GM19351 (cell line): ENCODE measurements at regions not wholly inside any gene's neighbourhood (a gene's known extent, or its start where the extent isn't known, plus 50 kb on each side); places are given as distances from the start of the nearest gene placed in this dataset.

ENCODE experiments used
- ATAC-seq: cut with Tn5 transposase; IDR thresholded peaks from one replicate; pipeline ENCODE4 v1.9.1; 2021; ENCODE audit warnings: mild to moderate bottlenecking, moderate library complexity; ENCODE audit not compliant: unreplicated experiment

GRCh38 chr15:70475921-70476320 lies 287.4 kb downstream of the UACA start:
- ATAC-seq, result no peak

- ATAC-seq, result no peak
Measured at GRCh38 chr15:70475407-70475781, 288.0 kb downstream of the UACA start.

DNA sequence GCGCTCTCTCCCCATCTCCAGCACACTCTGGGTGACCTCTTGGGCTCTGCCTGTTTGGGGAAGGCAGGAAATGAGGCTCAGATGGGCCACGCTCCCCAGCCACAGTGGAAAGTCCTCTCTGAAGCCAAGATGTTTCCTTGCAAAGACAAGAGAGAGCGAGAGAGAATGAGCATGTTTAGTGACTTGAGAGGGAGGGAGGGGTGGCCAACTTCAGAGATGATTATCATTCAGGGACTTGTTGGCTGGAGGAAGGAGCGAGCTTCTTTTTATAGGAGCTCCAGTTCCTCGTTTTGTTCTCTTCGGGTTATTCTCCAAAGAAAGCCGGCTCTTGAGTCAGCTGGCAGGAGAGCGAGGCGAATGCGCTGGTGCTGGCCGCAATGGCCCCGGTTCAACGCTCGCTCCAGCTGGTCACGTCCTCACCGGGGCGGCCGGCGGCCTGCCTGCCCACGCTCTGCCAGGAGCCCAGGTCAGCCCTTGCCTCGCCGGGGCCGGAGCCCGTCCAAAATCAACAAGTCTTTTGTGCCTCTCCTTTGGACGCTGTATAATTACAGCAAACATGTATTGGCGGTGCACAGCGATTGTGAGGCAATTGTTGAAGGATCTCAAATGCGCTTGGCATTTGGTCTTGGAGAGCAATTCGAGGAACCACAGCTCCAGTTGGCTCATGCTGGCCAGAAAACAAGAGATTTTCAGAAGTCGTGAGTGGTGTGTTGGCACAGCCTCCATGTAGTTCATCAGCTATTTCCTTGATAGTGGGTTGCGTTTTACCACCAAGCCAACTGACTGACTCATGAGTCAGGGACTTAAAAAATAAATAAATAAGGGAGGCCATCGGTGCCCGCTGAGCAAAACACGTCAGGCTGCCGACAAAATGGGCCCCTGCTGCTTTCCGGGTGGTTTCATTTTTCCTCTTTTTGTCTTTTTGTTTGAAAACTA lies 288.6 kb downstream of the UACA start:
- no peak for ATAC-seq

GRCh38 chr15:70473581-70474370 lies 289.6 kb downstream of the UACA start:
- ATAC-seq, result no peak

DNA sequence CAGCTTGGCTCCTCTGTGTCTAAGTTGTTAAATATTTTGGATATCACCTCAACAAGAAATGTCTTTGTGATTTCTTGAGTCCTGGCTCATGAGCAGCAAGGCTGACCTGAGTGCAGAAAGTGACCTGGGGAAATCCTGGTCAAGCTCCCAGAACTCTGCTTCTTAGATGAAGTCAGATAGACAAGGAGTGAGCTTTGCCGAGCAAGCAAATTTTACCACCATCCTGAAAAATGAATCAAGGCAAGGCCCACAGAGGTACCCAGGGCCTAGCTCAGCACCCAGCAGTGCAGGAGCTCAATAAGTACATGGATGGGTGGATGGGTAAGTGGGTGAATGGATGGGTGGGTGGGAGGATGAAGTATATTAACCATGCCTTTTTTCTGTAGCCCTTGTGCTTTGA lies 291.8 kb downstream of the UACA start:
- ATAC-seq, result no peak

DNA sequence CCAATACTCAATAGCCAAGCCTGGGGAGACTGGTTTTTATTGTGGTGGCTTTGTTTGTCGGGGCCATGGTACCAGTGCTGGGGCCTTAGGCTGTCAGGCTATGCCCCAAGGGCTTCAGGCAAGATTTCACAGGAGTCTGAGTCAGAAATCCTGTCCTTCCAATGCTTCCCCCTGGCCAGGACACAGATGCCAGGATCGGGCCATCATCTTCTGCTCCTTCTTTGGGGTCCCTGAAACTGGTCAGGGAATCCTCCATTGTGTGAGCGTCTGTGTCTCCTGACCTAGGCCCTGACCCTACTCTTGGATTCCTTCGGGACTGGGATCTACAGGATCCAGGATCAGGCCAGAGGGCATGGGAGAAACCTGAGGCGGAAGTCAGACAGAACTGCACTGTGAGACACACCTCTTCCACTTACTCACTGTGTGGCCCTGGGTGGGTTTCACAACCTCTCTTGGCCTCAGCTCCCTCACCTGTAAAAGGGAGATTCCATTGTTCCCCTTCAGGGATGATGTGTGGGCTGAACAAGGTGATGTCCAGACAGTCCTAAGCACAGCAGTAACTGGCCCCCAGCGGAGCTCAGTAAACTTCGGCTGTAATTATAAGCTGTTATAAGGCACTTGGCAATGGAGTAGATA lies 292.7 kb downstream of the UACA start:
- no peak for ATAC-seq

- ATAC-seq, result no peak
Measured at GRCh38 chr15:70469651-70470555, 293.5 kb downstream of the UACA start.

GRCh38 chr15:70469182-70469581 lies 294.2 kb downstream of the UACA start:
- ATAC-seq, result no peak

DNA sequence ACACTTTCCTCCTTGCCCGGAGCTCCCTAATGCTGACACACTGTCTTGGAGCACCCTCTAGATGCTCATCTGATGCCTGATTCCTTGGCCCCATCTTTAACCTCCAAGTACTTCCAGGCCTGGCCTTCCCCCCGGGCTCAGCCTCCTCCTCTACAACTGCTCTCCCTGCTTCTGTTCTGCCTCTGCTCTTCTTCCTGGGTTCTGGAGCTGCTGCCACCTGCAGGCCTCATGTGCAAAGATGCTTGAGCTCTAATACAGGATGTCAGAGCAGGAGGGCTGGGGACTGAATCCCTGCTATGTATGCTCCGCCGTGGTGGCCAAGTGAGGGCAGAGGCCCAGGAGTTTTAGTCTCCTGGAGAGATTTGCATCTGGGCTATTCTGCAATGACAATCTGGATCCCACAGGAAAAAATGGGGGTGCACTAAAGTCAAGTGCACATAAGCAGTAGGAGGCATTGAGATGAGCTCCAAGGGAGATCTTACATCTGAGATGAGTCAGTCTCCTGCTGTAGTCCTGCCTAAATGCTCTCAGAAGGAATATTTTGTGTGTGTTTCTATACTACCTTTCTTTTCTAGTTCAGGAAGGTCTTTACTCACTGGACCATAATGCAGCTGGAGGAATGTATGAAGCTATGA lies 296.3 kb downstream of the UACA start:
- ATAC-seq, result no peak

GRCh38 chr15:70466305-70466704 lies 297.1 kb downstream of the UACA start:
- ATAC-seq, result no peak

DNA sequence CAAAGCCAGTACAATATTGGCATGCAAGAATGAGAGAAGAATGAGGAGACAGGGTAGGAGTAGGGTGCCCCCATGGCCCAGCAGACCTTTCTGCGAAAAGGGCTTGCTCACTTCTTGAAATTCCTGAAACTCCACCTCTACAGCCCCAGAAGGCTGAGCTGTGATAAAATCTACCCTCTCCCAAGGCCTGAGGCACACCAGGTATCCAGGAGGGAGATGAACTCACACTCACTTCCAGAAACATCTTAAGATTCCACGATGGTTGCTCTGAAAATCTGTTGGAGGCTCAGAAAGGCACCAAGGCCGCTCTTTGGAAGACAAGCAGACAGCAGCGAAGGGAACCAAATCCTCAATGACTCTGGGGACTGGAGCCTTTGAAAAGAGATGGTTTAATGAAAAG lies 297.5 kb downstream of the UACA start:
- no peak for ATAC-seq

- peak; percentile 30 for ATAC-seq
Measured at GRCh38 chr15:70463453-70463834, 299.9 kb downstream of the UACA start.

GRCh38 chr15:70461992-70462391 lies 301.4 kb downstream of the UACA start:
- no peak for ATAC-seq

DNA sequence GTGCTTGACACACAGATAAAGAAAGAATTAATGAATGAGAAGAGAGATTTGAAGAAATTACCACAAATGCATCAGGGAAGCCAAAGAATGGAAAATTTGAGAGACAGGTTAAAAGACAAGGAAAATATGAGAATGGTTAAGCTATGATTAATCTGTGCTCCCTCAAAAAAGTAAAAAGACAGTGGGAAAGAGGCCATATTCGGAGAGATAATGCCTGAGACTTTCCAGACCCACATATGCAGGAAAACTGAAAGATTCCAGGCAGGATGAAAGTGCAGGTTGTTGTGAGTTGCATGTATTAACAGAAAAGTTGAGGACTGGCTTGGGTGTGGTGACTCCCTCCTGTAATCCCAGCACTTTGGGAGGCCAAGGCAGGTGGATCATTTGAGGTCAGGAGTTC lies 302.3 kb downstream of the UACA start:
- no peak for ATAC-seq

DNA sequence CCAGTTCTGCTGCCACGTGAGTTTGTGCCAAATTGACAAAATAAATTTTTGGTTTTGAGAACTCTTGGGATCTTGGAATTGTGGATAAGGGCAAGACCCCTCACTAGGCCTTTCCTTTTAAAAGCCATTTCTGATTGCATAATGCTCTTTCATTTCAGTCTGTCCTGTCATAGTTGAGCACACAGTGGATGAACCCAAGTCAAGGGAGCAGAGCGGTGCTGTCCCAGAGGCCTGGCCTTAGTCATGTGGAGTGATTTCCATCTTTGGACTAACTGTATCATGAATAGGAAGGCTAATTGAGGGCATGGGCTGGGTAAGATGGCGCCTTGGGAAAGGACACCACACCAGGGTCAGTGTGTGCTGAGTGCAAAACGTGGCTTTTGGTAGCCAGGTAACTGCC lies 304.0 kb downstream of the UACA start:
- ATAC-seq, result no peak

DNA sequence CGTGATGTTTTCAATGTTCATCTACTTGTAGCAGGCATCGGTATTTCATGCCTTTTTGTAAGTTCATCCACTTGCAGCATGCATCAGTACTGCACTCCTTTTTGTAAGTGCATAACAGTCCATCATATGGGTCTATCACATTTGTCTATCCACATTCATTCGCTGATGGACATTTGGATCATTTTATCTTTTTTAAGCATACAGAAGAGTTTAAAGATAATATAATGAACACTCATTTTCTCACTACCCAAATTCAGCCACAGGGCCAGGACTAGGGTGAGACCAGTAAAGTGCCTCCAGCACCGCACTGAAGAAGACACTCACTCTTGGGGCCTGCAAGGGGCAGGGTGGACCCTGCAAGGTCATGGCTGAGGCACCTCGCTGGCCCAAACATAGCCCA lies 309.6 kb downstream of the UACA start:
- no peak for ATAC-seq

DNA sequence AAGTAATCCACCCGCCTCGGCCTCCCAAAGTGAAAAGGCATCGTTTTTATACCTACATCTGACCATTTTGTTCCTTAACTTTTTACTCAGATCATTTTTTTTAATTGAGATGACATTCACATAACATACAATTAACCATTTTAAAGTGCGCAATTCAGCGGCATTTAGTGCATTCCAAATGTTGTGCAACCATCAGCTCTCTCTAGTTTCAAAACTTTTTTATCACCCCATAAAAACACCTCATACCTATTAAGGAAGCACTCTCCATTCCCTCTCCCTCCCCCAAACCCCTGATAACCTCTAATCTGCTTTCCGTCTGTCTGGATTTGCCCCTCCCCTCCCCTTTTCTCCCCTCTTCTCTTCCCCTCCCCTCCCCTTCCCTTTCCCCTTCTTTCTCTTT lies 310.1 kb downstream of the UACA start:
- no peak for ATAC-seq

GRCh38 chr15:70451821-70452653 lies 311.3 kb downstream of the UACA start:
- ATAC-seq, result no peak

- no peak for ATAC-seq
Measured at GRCh38 chr15:70450142-70450443, 313.3 kb downstream of the UACA start.
